Mucosa of gallbladder (tissue), 1 donor: ENCODE measurements at regions not wholly inside any gene's neighbourhood (a gene's known extent, or its start where the extent isn't known, plus 50 kb on each side); places are given as distances from the start of the nearest gene placed in this dataset.
A peak's percentile ranks its signal among the peaks of the same experiment; 100 is the strongest.

Source experiments
- DNase-seq: peaks from one replicate; pipeline ENCODE4 v3.0.0-alpha.2; 2020; ENCODE audit warnings: low spot score
- donor health status: DM: no; HTN: no; CAD: no.

DNA sequence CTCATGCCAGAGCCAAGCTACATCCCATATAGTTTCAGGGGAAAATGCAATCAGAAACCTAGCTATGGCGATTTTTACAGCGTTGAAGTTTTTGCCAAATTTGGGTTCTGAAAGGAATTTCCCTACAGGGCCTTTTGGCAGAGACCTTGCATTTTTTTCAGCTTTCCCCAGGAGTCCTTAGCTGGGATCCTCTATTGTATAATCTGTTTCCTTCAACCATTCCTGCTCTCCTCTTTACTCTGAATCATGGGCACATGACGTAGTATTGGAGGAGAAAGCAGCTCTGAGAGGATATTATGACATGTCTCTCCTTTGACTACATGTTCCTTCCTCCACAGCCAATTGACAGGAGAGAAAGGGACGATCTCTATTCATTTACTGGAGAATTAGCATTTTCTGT is 118.5 kb upstream of the ERCC6L2 start:
- DNase-seq, result no peak

DNA sequence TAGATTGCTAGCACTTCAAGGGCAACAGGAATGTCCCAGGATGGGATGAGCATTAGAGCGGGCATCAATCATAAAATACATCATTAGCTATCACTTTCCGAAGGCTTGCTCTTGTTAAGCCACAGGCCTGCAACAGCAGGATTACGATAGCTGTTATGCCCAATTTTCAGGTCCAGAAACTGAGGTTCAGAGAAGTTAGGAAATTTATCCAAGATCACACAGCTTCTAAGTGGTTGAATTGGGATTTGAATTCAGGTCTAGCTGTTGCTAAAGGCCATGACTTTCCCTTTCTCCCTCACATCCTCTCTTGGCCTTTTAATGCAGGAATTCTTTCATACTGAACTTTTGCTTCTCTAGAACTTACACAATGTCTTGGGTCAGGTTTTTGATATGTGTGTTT is 119.4 kb upstream of the ERCC6L2 start:
- DNase-seq, result no peak

DNA sequence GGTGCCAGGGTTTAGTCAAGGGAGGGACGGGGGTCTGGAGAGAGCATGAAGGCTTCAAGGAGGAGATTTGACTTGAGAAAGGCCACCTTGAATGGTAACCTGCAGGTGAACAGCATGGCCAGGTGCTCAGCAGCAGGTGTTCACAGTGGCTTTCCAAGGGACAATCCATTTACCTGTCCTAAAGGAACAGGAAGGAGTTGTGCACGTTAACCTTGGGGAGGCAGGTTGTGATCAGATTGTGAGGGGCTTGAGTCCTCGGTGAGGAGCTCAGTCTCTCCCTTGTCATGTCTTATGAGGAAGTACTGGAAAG is 120.1 kb upstream of the ERCC6L2 start:
- DNase-seq, result no peak

DNA sequence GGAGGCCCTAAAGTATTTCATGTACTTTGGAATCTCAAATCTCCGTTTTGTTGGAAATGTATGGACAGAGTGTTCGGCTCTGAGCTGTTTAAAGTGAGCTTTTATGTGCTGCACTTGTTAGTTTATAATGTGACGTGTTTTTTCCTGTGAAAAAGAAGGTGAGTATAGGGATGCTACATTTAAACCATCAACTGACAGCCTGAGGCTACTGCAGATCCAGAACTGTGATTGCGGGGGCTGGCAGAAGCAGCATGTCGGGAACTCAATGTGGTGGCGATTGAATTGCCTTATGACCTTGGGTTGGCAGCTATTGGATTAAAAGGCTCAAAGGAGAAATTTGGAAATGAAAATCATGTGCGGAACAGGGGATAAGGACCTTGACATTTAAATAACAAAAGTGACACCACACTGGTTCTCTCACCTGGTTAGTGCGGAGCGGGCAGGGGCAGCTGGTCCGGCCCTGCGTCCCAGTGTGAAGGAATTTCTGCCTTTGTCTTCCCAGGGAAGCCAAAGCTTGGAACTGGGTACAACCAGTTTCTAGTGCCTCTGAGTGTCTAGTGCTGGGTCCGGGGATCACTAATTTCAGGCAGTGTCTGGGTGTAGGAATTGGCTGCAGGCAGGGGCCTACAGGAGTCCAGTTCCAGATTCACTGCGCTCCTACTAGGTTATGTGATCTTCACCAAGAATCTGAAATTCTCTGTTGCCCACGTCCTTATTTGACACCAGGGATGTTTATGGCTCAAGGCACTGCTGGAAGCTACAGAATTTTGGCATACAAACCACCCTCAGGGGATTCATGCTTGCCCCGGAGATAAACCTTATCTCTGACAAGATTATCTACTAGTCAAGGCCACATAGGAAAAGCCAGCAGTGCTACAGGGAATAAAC is 120.7 kb upstream of the ERCC6L2 start:
- DNase-seq, result no peak

DNA sequence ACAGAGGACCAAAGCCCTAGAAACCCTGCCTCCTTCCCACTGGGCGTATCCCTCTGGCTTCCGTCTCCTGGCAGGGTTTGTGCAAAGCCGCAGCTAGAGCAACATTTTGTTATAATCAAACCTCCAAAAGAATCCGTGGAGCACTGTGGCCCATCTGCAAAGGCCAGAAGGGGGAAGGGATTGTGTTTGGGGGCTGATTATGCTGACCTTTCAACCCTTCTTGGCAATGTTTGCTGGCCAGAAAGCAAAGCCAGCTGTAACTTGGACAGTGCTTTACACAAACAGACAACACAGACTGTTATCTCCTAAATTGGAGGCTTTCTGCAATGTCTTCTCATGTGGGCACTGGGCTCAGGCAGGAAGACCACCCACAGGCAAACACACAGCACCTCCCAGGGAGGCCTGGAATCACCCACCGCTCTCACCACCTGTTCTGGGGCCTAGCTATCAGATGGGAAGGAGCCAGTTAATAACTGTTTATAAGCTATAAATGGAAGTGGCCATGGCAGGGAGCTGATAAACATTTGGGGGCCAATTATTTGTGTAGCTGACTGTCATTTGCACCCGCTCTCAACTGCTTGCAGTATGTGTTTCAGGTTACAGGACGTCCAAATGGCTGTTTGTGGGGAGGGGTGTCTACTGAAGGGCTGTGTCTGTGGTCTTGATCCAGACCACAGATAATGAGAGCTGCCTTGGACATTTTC is 121.6 kb upstream of the ERCC6L2 start:
- DNase-seq, result peak; percentile 48

DNA sequence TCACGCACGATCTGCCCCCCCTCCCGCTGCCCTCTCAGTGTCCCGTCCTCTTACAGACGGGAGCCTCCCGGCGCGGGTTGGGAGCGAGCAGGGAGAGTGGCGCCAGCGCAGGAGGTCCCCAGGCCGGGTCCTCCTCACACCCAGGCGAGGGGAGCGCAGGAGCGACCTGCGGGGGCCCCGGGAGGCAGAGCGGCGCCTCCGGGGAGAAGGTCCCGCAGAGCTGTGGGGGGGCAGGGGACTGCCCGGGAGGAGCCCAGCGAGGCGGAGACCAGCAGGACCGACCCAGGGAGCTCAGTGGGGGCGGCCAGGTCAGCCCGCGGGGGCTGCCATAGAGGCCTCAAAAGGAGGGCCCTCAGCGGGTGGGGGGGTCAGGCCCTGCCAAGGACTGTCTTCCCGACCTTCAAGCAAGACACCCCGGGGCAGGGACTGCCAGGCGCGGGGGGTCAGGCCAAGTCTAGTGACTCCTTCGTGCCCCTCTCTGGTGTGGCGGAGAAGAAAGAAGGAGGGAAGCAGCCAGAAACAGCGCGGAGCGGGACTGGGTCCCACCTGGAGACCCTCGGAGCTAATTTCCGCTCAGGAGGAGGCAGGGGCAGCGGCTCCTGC is 123.3 kb upstream of the ERCC6L2 start:
- no peak for DNase-seq

DNA sequence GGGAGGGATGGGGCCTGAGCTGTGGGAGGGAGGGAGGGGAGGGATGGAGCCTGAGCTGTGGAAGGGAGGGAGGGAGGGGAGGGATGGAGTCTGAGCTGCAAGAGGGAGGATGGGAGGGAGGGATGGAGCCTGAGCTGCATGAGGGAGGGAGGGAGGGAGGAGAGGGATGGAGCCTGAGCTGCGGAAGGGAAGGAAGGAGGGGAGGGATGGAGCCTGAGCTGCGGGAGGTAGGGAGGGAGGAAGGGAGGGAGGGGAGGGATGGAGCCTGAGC is 124.0 kb upstream of the ERCC6L2 start:
- DNase-seq, result no peak

DNA sequence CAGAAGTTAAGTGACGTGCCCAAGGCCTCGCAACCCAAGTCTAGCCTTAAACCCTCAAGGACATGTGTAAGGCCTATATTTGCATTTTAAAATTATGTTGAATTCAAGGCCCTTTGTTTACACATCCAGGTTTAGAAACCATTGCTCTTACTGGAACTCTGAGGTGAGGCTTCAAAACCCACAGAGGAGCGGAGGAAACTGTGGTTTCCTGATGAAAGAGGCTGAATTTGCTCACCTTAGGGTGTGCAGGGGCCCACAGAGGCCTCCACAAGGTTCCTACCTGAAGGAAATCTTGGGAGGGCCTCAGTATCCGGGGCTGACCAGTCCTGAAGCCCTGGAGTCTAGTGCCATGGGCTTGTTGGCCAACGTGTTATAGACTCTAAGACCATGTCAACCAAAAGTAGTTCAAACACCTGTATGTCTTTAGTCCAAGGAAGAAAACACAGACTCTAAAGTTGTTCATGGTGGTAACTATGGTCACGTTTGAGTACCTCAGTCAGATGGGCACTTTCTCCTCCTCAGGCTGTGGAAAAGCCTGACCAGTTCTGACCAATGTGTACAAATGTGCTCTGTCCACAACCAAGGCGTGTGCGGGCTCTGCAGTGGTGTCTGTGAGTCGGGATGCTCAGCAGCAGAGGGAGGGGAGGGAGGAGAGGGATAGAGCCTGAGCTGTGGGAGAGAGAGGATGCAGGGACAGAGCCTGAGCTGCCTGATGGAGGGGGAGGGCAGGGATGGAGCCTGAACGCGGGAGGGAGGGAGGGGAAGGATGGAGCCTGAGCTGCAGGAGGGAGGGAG is 124.6 kb upstream of the ERCC6L2 start:
- DNase-seq, result no peak

DNA sequence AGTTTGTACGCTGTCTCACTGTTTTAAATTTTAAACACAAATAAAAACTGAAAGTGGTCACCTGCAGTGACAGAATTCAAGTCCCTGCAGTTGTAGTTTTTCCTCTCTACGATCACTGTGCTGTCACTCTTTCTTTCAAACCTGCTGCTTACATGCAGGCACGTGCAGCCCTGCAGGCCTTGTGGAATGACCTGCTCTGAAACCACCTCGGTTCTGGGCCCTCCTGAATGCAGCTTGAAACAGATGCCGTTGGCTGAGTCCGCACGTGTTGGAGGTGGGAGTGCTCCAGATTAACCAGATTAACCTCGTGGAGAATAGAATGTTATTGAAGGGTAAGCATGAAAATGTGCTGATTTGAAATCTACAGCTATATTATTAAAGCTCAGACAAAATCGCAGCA is 126.0 kb upstream of the ERCC6L2 start:
- no peak for DNase-seq

DNA sequence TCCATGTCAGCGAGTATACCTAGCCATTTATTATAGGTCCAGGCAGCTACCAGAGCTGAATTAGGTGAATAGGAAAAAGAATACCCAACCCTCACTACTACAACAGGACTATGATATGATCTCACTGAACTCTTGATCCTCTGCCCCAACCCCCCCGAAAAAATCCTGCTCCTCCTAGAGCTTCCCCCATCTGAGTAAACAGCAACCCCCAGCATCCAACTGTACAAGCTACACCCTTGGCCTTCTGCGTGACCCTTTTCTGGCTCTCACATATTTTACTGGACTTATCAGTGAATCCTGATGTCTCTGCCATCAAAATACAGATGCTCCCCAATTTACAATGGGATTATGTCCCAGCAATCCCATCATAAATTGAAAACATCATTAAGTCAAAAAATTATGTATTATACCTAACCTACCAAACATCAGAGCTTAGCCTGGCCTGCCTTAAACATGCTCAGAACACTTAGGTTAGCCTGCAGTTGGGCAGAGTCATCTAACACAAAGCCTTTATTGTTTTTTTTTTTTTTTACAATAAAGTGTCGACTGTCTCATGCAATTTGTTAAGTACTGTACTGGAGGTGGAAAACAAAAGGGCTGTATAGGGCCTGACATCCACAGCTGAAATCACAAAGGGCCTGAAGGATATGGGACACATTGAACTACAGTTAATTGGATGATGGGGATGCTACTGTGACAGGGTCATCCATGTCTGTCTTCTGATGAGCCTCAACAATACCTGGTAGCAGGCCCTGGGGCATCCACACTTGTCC is 128.9 kb upstream of the ERCC6L2 start:
- no peak for DNase-seq

DNA sequence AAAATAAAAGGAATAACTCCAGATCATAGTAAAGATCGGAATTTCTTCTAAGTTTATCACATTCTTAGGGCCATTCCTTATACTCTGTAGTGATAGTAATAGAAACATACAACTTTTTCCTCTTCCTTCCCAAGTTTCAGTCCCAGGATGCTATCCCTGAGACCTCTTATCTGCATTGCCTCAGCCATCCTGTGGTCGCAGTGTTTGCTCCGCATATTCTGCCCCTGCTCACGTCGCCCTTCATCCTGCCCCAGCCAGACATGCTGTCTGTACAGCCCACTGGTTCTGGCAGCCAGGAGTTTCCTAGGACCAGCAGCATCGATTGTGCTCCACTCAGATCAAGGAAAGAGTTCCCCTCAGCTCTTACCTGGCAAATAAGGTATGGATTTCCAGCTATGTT is 132.7 kb upstream of the ERCC6L2 start:
- no peak for DNase-seq

DNA sequence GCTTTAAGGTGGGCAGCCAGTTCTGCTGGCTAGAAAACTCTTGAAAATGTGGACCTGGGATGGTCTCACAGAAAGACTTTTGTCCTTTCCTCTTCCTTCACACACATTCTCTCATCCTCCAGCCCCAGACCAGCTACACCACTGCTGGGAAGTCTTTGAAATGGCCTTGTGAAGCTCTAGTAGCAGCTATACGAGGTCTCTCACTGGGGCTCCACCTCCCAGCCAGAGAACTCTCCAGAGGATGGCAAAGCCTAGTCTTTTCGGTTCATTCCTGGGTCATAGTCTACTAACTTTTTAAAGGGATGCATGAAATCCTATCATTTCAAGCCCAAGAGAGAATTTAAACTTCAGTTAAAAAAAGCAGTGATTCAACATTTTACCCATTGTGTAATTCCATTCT is 133.9 kb upstream of the ERCC6L2 start:
- no peak for DNase-seq

DNA sequence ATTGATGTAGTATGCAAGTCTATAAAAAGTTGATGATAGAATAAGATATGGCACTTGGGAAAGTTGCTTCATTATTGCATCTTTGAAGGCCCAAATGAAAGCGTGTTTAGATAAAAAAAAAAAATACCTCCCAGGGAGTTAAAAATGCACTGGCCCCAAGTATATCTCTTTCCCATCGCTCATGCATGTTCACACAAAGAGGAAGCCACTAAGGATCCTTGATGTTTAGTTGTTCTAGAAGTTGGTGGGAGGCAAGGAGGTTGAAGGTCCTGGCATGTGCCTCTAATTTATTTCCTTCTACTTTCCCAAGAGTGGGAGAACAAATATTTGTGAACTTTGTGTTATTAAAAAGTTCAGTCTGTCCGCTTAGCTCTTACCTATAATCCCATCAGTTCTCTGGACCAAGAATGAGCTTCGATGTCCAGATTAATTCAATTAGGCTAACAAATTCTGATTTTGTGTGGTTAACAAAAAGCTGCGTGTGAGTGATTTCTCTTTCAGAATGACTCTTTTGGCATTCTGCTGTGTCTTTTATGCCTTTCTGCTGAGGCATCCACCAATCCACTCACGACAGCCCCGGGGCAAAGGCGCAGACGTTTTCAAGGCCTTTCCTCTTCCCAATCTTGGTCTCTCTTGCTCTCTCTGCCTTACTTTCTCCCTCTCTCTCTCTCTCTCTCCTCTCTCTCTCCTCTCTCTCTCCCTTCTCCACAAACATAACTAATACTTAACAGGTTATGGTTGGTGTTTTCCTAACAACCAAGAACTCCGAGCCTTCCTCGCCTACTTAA is 135.1 kb upstream of the ERCC6L2 start:
- DNase-seq, result no peak

DNA sequence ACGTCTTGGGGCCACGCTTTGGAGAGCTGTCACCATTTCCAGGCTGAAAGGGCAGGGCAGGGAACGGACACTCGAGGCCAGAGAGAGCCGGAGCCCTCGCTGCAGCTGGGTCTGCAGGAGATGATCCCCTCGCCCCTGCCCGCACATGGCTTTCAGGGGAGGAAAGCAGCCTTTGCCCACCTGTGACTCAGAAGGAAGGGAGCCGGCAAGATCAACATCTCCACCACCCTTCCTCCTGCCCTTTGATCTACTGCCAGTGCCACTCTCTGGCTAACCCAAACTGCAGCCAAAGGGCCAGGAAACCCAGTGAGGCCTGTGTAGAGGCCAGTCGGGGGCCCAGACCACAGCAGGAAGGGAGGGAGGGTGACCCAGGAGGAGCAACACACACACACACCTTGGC is 137.1 kb upstream of the ERCC6L2 start:
- DNase-seq, result no peak

DNA sequence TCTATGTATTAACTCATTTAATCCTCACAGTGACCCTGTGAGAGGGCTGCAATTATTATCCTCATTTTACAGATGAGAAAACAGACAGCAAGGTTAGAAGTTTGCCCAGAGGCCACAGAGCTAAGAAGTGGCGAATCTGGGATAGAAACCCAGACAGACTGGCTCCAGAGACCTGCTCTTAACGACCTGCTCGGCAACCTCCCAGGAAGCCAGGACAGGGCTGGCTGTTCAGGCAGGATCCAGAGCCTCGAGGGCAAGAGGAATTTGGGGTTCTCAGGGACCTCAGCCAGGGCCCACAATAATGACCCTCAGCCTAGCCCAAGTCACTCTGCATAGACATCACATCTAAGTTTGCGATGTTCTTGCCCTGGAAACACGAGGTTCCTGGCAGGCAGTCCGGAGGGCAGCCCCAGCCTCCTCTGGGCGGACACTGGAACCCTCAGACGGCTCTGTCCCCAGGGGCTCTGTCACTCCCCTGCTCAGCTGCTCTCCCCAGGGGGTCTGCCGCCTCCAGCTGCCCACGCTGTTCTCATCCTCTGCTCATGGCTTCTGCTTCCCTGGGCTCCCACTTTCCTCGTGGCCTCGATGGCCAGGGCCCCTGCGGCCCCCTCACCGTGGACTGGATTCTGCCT is 138.5 kb upstream of the ERCC6L2 start:
- DNase-seq, result no peak

DNA sequence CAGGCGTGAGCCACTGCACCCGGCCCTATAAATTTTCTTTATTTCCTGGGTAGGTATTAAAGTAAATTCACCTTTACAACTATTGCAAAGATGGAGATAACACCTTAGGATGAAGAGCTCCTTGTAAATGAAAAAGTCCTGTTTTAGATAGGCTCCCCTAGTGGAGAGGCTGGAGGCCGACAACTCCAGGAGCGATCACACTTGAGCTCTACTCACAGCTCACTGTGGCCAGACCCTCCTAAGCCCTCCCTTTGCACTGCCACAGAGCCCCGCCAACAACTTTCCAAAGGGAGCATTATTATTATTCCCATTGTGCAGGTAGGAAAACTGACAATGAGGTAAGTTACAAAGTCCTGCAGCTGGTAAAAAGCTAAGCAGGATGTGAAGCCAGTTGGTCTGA is 139.1 kb upstream of the ERCC6L2 start:
- DNase-seq, result no peak

DNA sequence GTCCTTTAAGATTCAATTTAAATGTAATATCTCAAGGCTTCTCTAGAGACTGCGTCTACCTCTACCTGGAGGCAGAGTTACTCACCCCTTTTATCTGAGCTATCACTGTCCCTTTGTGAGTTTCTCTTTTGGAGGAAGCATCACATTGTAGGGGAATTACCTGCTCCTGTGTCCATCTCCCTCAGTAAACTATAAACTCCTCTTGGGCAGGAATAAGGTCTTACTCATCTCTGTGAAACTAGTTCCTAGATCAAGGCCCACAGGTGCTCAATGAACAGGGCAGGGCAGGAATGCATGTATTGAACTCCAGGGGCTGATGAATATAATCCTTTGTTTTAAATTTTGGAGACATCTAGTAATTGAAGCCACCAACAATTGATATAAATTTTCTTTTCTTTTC is 139.8 kb upstream of the ERCC6L2 start:
- no peak for DNase-seq

DNA sequence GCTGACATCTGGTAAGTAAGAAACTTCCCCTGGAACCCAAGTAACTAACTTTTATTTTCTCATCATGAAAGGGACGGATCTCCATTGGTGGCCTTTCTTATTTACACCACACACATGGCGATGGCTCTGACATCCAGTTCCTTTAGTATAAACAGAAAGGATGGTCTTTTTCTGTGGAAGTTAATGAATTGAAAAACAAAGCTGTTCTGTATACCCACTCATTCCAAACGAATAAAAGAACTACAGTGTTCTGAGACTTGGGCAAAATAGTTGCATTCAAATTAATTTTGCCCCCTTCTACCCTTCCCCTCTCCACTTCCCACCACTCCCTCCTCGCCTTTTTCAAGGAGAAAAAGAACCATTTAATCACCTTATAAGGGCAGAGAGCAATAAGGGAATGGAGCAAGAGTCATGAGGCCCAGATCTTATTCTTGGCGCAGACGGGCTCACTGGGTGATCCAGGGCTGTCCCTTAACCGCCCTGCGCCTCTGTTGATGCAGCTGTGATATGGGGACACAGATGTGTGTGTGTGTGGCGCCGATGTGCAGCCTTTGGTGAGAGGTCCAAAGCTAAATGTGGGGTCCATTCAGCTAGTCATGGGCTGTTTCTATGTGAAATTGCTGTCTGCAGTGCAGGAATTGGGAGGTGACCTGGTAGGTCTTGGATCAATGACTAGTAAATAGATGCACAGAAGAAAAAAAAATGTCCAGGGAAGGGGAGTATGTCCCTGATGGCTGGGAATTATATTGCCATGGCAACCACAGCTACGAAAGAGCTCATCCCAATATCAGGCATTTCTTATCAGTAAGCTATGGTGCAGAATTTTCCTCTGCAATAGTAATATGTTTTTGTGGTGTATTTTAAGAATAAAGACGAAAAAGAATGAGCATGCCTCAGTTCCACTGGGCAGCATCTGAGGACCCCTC is 141.5 kb upstream of the ERCC6L2 start:
- no peak for DNase-seq
